NT2/D1 (cell line): ENCODE measurements at regions not wholly inside any gene's neighbourhood (a gene's known extent, or its start where the extent isn't known, plus 50 kb on each side); places are given as distances from the start of the nearest gene placed in this dataset.

Experiments used
- YY1 ChIP-seq: IDR thresholded peaks from 2 replicates; pipeline ENCODE4 v1.6.1; 2011; ENCODE audit not compliant: insufficient read length, insufficient read depth
- ZNF274 ChIP-seq: IDR thresholded peaks from 2 replicates; pipeline ENCODE4 v1.6.1; 2011; ENCODE audit warnings: mild to moderate bottlenecking, low read depth, low read length

DNA sequence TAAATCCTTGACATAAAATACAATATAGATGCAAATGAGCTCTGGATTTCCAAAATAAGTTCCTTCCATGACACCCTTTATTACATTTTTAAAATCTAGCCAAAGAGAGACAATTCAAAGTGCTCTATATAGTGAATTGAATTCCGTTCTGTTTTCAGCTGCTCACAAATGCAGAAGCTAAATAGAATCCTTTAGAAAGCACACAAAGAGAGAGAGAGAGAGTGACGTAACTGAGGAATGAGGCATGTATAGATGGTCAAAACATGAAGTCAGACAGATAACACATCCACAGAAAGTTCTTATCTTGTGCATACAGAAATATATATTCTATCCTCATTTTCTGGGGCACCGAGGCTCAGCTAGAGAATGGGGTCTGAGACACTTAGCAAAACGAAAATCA is 344.7 kb upstream of the NETO1 start:
- TF ChIP-seq YY1 = no peak
- TF ChIP-seq ZNF274 = no peak
